ENCODE measurements at regions not wholly inside any gene's neighbourhood (a gene's known extent, or its start where the extent isn't known, plus 50 kb on each side); places are given as distances from the start of the nearest gene placed in this dataset.
A peak's percentile ranks its signal among the peaks of the same experiment; 100 is the strongest.

DNA sequence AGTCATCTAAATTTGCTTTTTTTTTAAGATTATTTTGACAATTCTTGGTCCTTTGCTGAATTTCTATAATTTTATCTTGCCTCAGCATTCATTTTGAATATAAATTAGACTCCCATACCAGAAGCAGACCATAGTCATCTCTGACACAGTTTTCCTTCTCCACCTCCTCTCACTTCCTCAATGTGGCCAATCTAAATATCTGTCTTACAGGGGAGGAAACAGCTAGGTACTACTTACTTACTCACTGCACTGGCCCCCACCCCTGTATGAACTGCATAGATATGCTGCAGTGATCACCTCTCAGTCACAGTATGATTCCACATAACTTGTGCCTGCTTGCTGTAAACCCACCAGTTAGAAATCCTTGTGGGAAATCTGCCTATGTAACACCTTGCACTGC lies 665.6 kb downstream of the FGF9 start:
- H4K20me1 ChIP-seq (ENCODE audit: insufficient read depth) = no peaks in the 10 kb centered on the region
- H3K27me3 ChIP-seq (ENCODE audit: insufficient read depth) = no peaks in the 10 kb centered on the region
- no peaks in the 10 kb centered on the region for H3K79me2 ChIP-seq (ENCODE audit: insufficient read depth)
- H3K9me3 ChIP-seq = no peaks in the 10 kb centered on the region
- no peak overlapping the region for H3K9ac ChIP-seq
- H3F3A ChIP-seq (replicated peaks; ENCODE audit: insufficient read depth) = no peaks in the 10 kb centered on the region
- DNase-seq = no peak
- no peak overlapping the region for H3K4me2 ChIP-seq
- ChIA-PET CTCF (no interaction called here), POLR2A (no interaction called here)
- H3K27ac ChIP-seq (ENCODE audit: low read depth in 2 of 2, low read length in 1 of 2) = no peak overlapping the region
- H3K4me1 ChIP-seq (ENCODE audit: control insufficient read depth in 1 of 2, insufficient read depth in 2 of 2, low read depth in 1 of 2, low read length in 1 of 2) = no peaks in the 10 kb centered on the region
- H3K4me3 ChIP-seq (ENCODE audit: low read depth in 2 of 2, low read length in 1 of 2) = no peak overlapping the region
- no peaks in the 10 kb centered on the region for H3K36me3 ChIP-seq (replicated peaks in 1 of 2; ENCODE audit: control insufficient read depth in 1 of 2, insufficient read depth in 2 of 2, low read length in 1 of 2)
- TF ChIP-seq NFIC (IDR thresholded peaks at IDR 0.05; ENCODE audit: borderline replicate concordance) (no peak), GABPA (IDR thresholded peaks at IDR 0.05; ENCODE audit: low read depth) (no peak), RXRA (IDR thresholded peaks at IDR 0.05; ENCODE audit: borderline replicate concordance, low read depth) (no peak), MXI1 (IDR thresholded peaks at IDR 0.05; ENCODE audit: low read depth, low read length) (no peak), TAF1 (IDR thresholded peaks at IDR 0.05; ENCODE audit: borderline replicate concordance, low read depth, low read length) (no peak), RFX5 (IDR thresholded peaks at IDR 0.05; ENCODE audit: low read length) (no peak), RAD21 (IDR thresholded peaks at IDR 0.05; ENCODE audit: low read length) (no peak), CHD2 (IDR thresholded peaks at IDR 0.05; ENCODE audit: low read length, partially characterized antibody) (no peak)
- TF ChIP-seq, protein P1, sequence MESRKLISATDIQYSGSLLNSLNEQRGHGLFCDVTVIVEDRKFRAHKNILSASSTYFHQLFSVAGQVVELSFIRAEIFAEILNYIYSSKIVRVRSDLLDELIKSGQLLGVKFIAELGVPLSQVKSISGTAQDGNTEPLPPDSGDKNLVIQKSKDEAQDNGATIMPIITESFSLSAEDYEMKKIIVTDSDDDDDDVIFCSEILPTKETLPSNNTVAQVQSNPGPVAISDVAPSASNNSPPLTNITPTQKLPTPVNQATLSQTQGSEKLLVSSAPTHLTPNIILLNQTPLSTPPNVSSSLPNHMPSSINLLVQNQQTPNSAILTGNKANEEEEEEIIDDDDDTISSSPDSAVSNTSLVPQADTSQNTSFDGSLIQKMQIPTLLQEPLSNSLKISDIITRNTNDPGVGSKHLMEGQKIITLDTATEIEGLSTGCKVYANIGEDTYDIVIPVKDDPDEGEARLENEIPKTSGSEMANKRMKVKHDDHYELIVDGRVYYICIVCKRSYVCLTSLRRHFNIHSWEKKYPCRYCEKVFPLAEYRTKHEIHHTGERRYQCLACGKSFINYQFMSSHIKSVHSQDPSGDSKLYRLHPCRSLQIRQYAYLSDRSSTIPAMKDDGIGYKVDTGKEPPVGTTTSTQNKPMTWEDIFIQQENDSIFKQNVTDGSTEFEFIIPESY (IDR thresholded peaks at IDR 0.05; ENCODE audit: borderline replicate concordance, low read depth) = no peak
- TF ChIP-seq, protein P2, sequence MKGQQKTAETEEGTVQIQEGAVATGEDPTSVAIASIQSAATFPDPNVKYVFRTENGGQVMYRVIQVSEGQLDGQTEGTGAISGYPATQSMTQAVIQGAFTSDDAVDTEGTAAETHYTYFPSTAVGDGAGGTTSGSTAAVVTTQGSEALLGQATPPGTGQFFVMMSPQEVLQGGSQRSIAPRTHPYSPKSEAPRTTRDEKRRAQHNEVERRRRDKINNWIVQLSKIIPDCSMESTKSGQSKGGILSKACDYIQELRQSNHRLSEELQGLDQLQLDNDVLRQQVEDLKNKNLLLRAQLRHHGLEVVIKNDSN (IDR thresholded peaks at IDR 0.05; ENCODE audit: borderline replicate concordance, low read depth) = no peak
- H3K9me2 ChIP-seq = no peaks in the 10 kb centered on the region
- H2AFZ ChIP-seq (ENCODE audit: low read depth) = 0 out of 2 replicates have a peak overlapping the region, but pooled peaks have one; percentile 29

DNA sequence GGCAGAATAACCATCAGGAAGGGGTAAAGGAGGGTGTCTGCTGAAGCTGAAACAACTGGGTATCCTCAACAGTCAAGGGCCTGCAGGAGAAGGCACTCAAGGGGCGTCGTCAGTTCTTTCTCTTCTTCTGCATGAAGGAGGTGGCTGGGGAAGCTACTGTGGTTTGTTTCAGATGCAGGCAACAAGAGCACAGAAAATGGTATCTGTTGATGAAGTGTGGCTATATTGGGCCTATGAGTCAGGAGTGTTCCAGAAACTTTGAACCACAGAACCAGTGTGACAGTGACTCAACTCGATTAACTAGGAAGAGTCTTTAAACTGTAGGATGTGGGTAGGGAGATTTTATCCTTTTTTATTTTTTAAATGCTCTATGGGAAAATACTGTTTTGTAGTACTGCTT lies 686.3 kb downstream of the FGF9 start:
- H2AFZ ChIP-seq (ENCODE audit: low read depth) = no peak overlapping the region
- no peak overlapping the region for H3K4me2 ChIP-seq
- H3K9me2 ChIP-seq = no peaks in the 10 kb centered on the region
- H3F3A ChIP-seq (replicated peaks; ENCODE audit: insufficient read depth) = no peaks in the 10 kb centered on the region
- TF ChIP-seq EZH2phosphoT487 (IDR thresholded peaks at IDR 0.05; ENCODE audit: borderline replicate concordance, low read depth) (no peak), GABPA (IDR thresholded peaks at IDR 0.05; ENCODE audit: low read depth) (no peak), RXRA (IDR thresholded peaks at IDR 0.05; ENCODE audit: borderline replicate concordance, low read depth) (no peak), SIN3A (IDR thresholded peaks at IDR 0.05; ENCODE audit: borderline replicate concordance, low read depth, low read length) (no peak), POLR2AphosphoS5 (IDR thresholded peaks at IDR 0.05; ENCODE audit: low read depth, low read length) (no peak), MEF2A (IDR thresholded peaks at IDR 0.05; ENCODE audit: borderline replicate concordance, low read depth) (no peak)
- no peak overlapping the region for H3K4me3 ChIP-seq (ENCODE audit: low read depth in 2 of 2, low read length in 1 of 2)
- no peak overlapping the region for H3K27ac ChIP-seq (ENCODE audit: low read depth in 2 of 2, low read length in 1 of 2)
- H4K20me1 ChIP-seq (ENCODE audit: insufficient read depth) = no peaks in the 10 kb centered on the region
- ChIA-PET CTCF (no interaction called here), POLR2A (no interaction called here)
- H3K36me3 ChIP-seq (replicated peaks in 1 of 2; ENCODE audit: control insufficient read depth in 1 of 2, insufficient read depth in 2 of 2, low read length in 1 of 2) = no peaks in the 10 kb centered on the region
- H3K79me2 ChIP-seq (ENCODE audit: insufficient read depth) = no peaks in the 10 kb centered on the region; the same call in 1 of the 2 replicates
- no peaks in the 10 kb centered on the region for H3K4me1 ChIP-seq (ENCODE audit: control insufficient read depth in 1 of 2, insufficient read depth in 2 of 2, low read depth in 1 of 2, low read length in 1 of 2)
- no peak for DNase-seq
- no peaks in the 10 kb centered on the region for H3K27me3 ChIP-seq (ENCODE audit: insufficient read depth)
- H3K9me3 ChIP-seq = no peaks in the 10 kb centered on the region
- 8% methylated on average over 3 of the region's 3 CpGs for WGBS (ENCODE audit: low lambda C conversion rate)
- H3K9ac ChIP-seq = no peak overlapping the region

All from SK-N-SH (cell line).